H1 (cell line): ENCODE measurements at regions not wholly inside any gene's neighbourhood (a gene's known extent, or its start where the extent isn't known, plus 50 kb on each side); places are given as distances from the start of the nearest gene placed in this dataset.
"Not testable (repeated sequence)": the region's sequence is repeated elsewhere in the genome, so short reads cannot be mapped to it uniquely, and the experiment has no call there.

Experiments
- CTCF ChIA-PET: fragments of 300-600 bp; sonication (Branson Sonifier 250); formaldehyde crosslinking; loops from one replicate; lab custom pipeline; 2021; ENCODE audit not compliant: partially characterized antibody; lab: Charles Lee
- POLR2A ChIA-PET: fragments of 300-600 bp; sonication (Branson Sonifier 250); formaldehyde crosslinking; loops from one replicate; lab custom pipeline; 2021; ENCODE audit warnings: inconsistent platforms; ENCODE audit not compliant: partially characterized antibody; lab: Charles Lee
- DNase-seq, 2 experiments: peaks; one replicate each; pipeline versions ENCODE4 v3.0.0 to v3.0.0-alpha.2; 2010 to 2022; ENCODE audit warnings: low spot score in 2 of 2, low read depth in 1 of 2, mixed read lengths in 1 of 2
- FAIRE-seq: peaks from 2 replicates; lab custom pipeline; 2011; peaks lifted over from hg19 to GRCh38; lab: Jason Lieb, UNC
- H2AFZ ChIP-seq: 2 replicates; pipeline ENCODE4 v1.8.1; 2012; ENCODE audit warnings: low read length, inconsistent platforms
- H2AK5ac ChIP-seq: 2 replicates; pipeline ENCODE4 v1.6.1; 2013; ENCODE audit warnings: low read depth, low read length
- H2BK120ac ChIP-seq: replicated peaks from 2 replicates; pipeline ENCODE3; 2013; ENCODE audit warnings: low read depth, low read length, inconsistent platforms
- H2BK12ac ChIP-seq: 2 replicates; pipeline ENCODE4 v1.6.1; 2013; ENCODE audit warnings: low read depth, low read length
- H2BK15ac ChIP-seq: 2 replicates; pipeline ENCODE4 v1.6.1; 2013; ENCODE audit warnings: low read length
- H2BK20ac ChIP-seq: 2 replicates; pipeline ENCODE4 v1.6.1; 2013; ENCODE audit warnings: low read length
- H2BK5ac ChIP-seq: 2 replicates; pipeline ENCODE4 v1.6.1; 2013; ENCODE audit warnings: low read depth, low read length
- H3K14ac ChIP-seq: 2 replicates; pipeline ENCODE4 v1.6.1; 2013; ENCODE audit warnings: inconsistent platforms; ENCODE audit not compliant: insufficient read length
- H3K18ac ChIP-seq: 2 replicates; pipeline ENCODE4 v1.6.1; 2013; ENCODE audit warnings: low read length; ENCODE audit errors: extremely low read depth
- H3K23ac ChIP-seq: 2 replicates; pipeline ENCODE4 v1.6.1; 2013; ENCODE audit warnings: inconsistent platforms; ENCODE audit not compliant: insufficient read length
- H3K23me2 ChIP-seq: 2 replicates; pipeline ENCODE4 v1.6.1; 2013; ENCODE audit warnings: low read depth, low read length
- H3K27ac ChIP-seq: 2 replicates; pipeline ENCODE4 v1.6.1; 2011; ENCODE audit warnings: low read depth, low read length, inconsistent platforms
- H3K27me3 ChIP-seq, 4 experiments: replicated peaks in 1 of 4; 1 replicate in 1 of 4; 2 replicates in 3 of 4; pipeline versions ENCODE4 v1.6.1 to v1.8.1; 2011 to 2013; ENCODE audit warnings: low read length in 3 of 4, mild to moderate bottlenecking in 3 of 4, inconsistent platforms in 2 of 4, mixed read lengths in 2 of 4, moderate library complexity in 1 of 4; ENCODE audit not compliant: control insufficient read depth in 3 of 4, insufficient read depth in 3 of 4; ENCODE audit errors: extremely low read depth in 1 of 4
- H3K36me3 ChIP-seq, 4 experiments: 2 replicates each; pipeline versions ENCODE4 v1.6.1 to v1.8.1; 2011 to 2013; ENCODE audit warnings: mild to moderate bottlenecking in 4 of 4, low read length in 3 of 4, moderate library complexity in 2 of 4, control low read depth in 1 of 4, inconsistent platforms in 1 of 4; ENCODE audit not compliant: insufficient read depth in 4 of 4, control insufficient read depth in 2 of 4
- H3K4ac ChIP-seq: replicated peaks from 2 replicates; pipeline ENCODE3; 2013; ENCODE audit warnings: low read length, low read depth, mixed read lengths, inconsistent platforms; ENCODE audit not compliant: insufficient read length
- H3K4me1 ChIP-seq, 4 experiments: replicated peaks in 1 of 4; 1 replicate in 1 of 4; 2 replicates in 3 of 4; pipeline versions ENCODE4 v1.6.1 to v1.8.1; 2011 to 2013; ENCODE audit warnings: low read length in 3 of 4, inconsistent platforms in 2 of 4, mixed read lengths in 1 of 4; ENCODE audit not compliant: insufficient read depth in 4 of 4, control insufficient read depth in 3 of 4
- H3K4me2 ChIP-seq, 2 experiments: 2 replicates each; pipeline versions ENCODE4 v1.6.1 to v1.8.1; 2011 to 2013; ENCODE audit warnings: low read depth in 2 of 2, low read length in 2 of 2, control low read depth in 1 of 2, inconsistent platforms in 1 of 2, mild to moderate bottlenecking in 1 of 2; ENCODE audit not compliant: insufficient read depth in 1 of 2
- H3K4me3 ChIP-seq, 4 experiments: fragments of 200-600, 300-600 bp in 1 of 4; sonication (generic), shearing (Covaris generic), sonication (Bioruptor Twin) in 1 of 4; 2 replicates each; pipeline versions ENCODE4 v1.5.1 to v1.8.1; 2011 to 2016; ENCODE audit warnings: low read length in 4 of 4, low read depth in 3 of 4, control low read depth in 2 of 4, inconsistent platforms in 2 of 4, mild to moderate bottlenecking in 2 of 4, mixed read lengths in 1 of 4, moderate library complexity in 1 of 4; ENCODE audit not compliant: insufficient read depth in 2 of 4; ENCODE audit errors: extremely low read depth in 1 of 4
- H3K56ac ChIP-seq: replicated peaks from 2 replicates; pipeline ENCODE3; 2013; ENCODE audit warnings: low read depth, mild to moderate bottlenecking, mixed read lengths, low read length, inconsistent platforms; ENCODE audit not compliant: insufficient read length
- H3K79me1 ChIP-seq: 2 replicates; pipeline ENCODE4 v1.6.1; 2013; ENCODE audit warnings: low read depth, low read length, control low read depth
- H3K79me2 ChIP-seq, 2 experiments: 2 replicates each; pipeline versions ENCODE4 v1.6.1 to v1.8.1; 2012 to 2013; ENCODE audit warnings: low read length in 2 of 2, mild to moderate bottlenecking in 2 of 2, inconsistent platforms in 1 of 2; ENCODE audit not compliant: insufficient read depth in 2 of 2, control insufficient read depth in 1 of 2
- H3K9ac ChIP-seq, 4 experiments: replicated peaks in 1 of 4; 1 replicate in 1 of 4; 2 replicates in 3 of 4; pipeline versions ENCODE4 v1.6.1 to v1.8.1; 2011 to 2013; ENCODE audit warnings: low read depth in 3 of 4, low read length in 3 of 4, control low read depth in 2 of 4, mild to moderate bottlenecking in 2 of 4, moderate library complexity in 2 of 4, inconsistent platforms in 1 of 4; ENCODE audit errors: extremely low read depth in 1 of 4
- H3K9me3 ChIP-seq, 2 experiments: 2 replicates each; pipeline versions ENCODE4 v1.6.1 to v1.8.1; 2012 to 2013; ENCODE audit warnings: mild to moderate bottlenecking in 2 of 2, moderate library complexity in 2 of 2, control low read depth in 1 of 2, inconsistent platforms in 1 of 2, low read depth in 1 of 2, low read length in 1 of 2, mixed read lengths in 1 of 2; ENCODE audit not compliant: insufficient read depth in 2 of 2
- H4K20me1 ChIP-seq, 2 experiments: replicated peaks in 1 of 2; 2 replicates each; pipeline versions ENCODE3 to v1.8.1; 2011 to 2013; ENCODE audit warnings: inconsistent platforms in 2 of 2, low read length in 2 of 2, mild to moderate bottlenecking in 1 of 2; ENCODE audit not compliant: insufficient read depth in 2 of 2, control insufficient read depth in 1 of 2
- H4K5ac ChIP-seq: 2 replicates; pipeline ENCODE4 v1.6.1; 2013; ENCODE audit warnings: low read length, low read depth, mixed read lengths, inconsistent platforms; ENCODE audit not compliant: insufficient read length
- H4K8ac ChIP-seq: 2 replicates; pipeline ENCODE4 v1.8.0; 2013; ENCODE audit warnings: mild to moderate bottlenecking, moderate library complexity, low read length, inconsistent platforms; ENCODE audit not compliant: insufficient read depth; ENCODE audit errors: extremely low read depth
- H4K91ac ChIP-seq: replicated peaks from 2 replicates; pipeline ENCODE3; 2013; ENCODE audit warnings: low read length, mixed read lengths, inconsistent platforms; ENCODE audit not compliant: insufficient read length
- WGBS, 2 experiments: shearing (Covaris generic) in 1 of 2; methylation state at CpG; one replicate each; pipeline versions ENCODE4 v1.1.6 to v1.1.7; 2013 to 2015; ENCODE audit warnings: low lambda C conversion rate in 2 of 2, mixed read lengths in 2 of 2, inconsistent platforms in 1 of 2, low coverage in 1 of 2, missing lambda C conversion rate in 1 of 2; ENCODE audit not compliant: insufficient replicate concordance in 2 of 2, insufficient coverage in 1 of 2, insufficient read length in 1 of 2; ENCODE audit errors: extremely low coverage in 1 of 2, missing lambda C conversion rate in 1 of 2; 5-methylcytosine and 5-hydroxymethylcytosine counted together

DNA sequence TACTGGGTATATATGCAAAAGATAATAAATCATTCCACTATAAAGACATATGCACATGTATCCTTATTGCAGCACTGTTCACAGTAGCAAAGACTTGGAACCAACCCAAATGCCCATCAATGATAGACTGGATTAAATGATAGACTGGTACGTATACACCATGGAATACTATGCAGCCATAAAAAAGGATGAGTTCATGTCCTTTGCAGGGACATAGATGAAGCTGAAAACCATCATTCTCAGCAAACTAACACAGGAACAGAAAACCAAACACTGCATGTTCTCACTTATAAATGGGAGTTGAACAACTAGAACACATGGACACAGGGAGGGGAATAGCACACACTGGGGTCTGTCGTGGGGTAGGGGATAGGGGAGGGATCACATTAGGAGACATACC, 102.7 kb upstream of the BRWD3 start:
- H4K5ac ChIP-seq = not testable (repeated sequence)

More for the DNA sequence above, 102.7 kb upstream of the BRWD3 start:
- H2BK15ac ChIP-seq, DNase-seq, H3K23me2 ChIP-seq, H3K27me3 ChIP-seq, H3K4me2 ChIP-seq, CTCF ChIA-PET, H3K18ac ChIP-seq, H4K8ac ChIP-seq, H3K9me3 ChIP-seq, H3K56ac ChIP-seq, H2BK20ac ChIP-seq, H2BK120ac ChIP-seq, H3K4me3 ChIP-seq, H3K79me2 ChIP-seq, H3K9ac ChIP-seq, H3K14ac ChIP-seq, FAIRE-seq, H3K27ac ChIP-seq, POLR2A ChIA-PET, H4K20me1 ChIP-seq, H2AFZ ChIP-seq, H4K91ac ChIP-seq, H3K4ac ChIP-seq, H2BK5ac ChIP-seq, H3K4me1 ChIP-seq, H3K79me1 ChIP-seq, H2BK12ac ChIP-seq, H3K36me3 ChIP-seq, H2AK5ac ChIP-seq, H3K23ac ChIP-seq: not testable (repeated sequence)
- WGBS, 2 experiments = 88% methylated on average over 2 of the region's 2 CpGs; no CpG with 5 or more reads in 1 of the 2 experiments
